Upper lobe of left lung (tissue), 6 donors: ENCODE measurements at regions not wholly inside any gene's neighbourhood (a gene's known extent, or its start where the extent isn't known, plus 50 kb on each side); places are given as distances from the start of the nearest gene placed in this dataset.
"Not testable (repeated sequence)": the region's sequence is repeated elsewhere in the genome, so short reads cannot be mapped to it uniquely, and the experiment has no call there.

Experiments
- ATAC-seq, 2 donors: fragments of 200-7000 bp; cut with Tn5 transposase; one replicate each; pipeline ENCODE4 v1.9.1; 2022; ENCODE audit warnings: mild to moderate bottlenecking in 2 of 2, moderate library complexity in 2 of 2; ENCODE audit not compliant: low FRiP score in 2 of 2
- DNase-seq, 2 donors: peaks; one replicate each; pipeline ENCODE4 v3.0.0-alpha.2; 2019 to 2020
- H3K27ac ChIP-seq, 4 donors: fragments of 200-600 bp; sonication (generic); one replicate each; pipeline ENCODE4 v1.5.1; 2016 to 2019
- H3K27me3 ChIP-seq, 4 donors: fragments of 200-600 bp; sonication (generic); one replicate each; pipeline ENCODE4 v1.5.1; 2017 to 2019
- H3K36me3 ChIP-seq, 4 donors: fragments of 200-600 bp; sonication (generic); one replicate each; pipeline ENCODE4 v1.5.1; 2016 to 2019
- H3K4me1 ChIP-seq, 4 donors: fragments of 200-600 bp; sonication (generic); one replicate each; pipeline ENCODE4 v1.5.1; 2018 to 2019
- H3K4me3 ChIP-seq, 4 donors: fragments of 200-600 bp; sonication (generic); one replicate each; pipeline ENCODE4 v1.5.1; 2017 to 2019; ENCODE audit warnings: mild to moderate bottlenecking in 2 of 4, moderate library complexity in 1 of 4
- H3K9me3 ChIP-seq, 4 donors: fragments of 200-600 bp; sonication (generic); one replicate each; pipeline ENCODE4 v1.5.1; 2018 to 2019
- EP300 ChIP-seq, 4 donors: sonication (generic); formaldehyde crosslinking; IDR thresholded peaks; one replicate each; pipeline ENCODE4 v1.5.1; 2017; ENCODE audit warnings: antibody characterized with exemption in 4 of 4, control low read depth in 2 of 4
- POLR2A ChIP-seq, 4 donors: fragments of 450-650 bp; IDR thresholded peaks; one replicate each; pipeline ENCODE4 v1.5.1; 2016 to 2017; ENCODE audit warnings: antibody characterized with exemption in 4 of 4, mild to moderate bottlenecking in 2 of 4
- POLR2AphosphoS5 ChIP-seq, 2 donors: sonication (generic); formaldehyde crosslinking; IDR thresholded peaks; one replicate each; pipeline ENCODE4 v1.5.1; 2017; ENCODE audit warnings: antibody characterized with exemption in 2 of 2
- WGBS, 2 donors: methylation state at CpG; one replicate each; pipeline ENCODE4 v1.1.5; 2017 to 2018; 5-methylcytosine and 5-hydroxymethylcytosine counted together
- TF ChIP-seq, protein P1 (sequence below), 6 experiments: fragments of 450-650 bp in 4 of 6; fragments of 200-600 bp in 2 of 6; sonication (generic) in 2 of 6; IDR thresholded peaks; one replicate each; pipeline ENCODE4 v1.5.1; 2016 to 2019; ENCODE audit warnings: antibody characterized with exemption in 6 of 6
- donor health status: DM: no; HTN: no; CAD: no; lungs with moderate emphysema.
- donor health status: DM: no; HTN: yes; CAD: no; lungs with severe emphysema.

DNA sequence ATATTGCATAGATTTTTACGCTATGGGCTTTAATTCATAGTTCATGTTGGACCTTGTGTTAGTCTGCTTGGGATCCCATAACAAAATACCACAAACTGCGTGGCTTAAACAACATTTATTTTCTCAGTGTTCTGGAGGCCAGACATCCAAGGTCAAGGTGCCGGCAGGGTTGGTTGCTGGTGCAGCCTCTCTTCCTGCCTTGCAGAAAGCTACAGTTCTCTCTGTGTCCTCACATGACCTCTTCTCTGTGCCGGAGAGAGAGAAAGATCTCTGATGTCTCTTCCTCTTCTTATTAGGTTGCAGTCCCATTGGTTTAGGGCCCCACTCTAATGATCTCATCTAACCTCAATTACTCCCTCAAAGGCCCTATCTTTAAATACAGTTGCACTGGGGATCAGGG lies 170.5 kb downstream of the IPO8 start:
- DNase-seq (no peak), ATAC-seq (no peak)
- Histone ChIP-seq H3K4me3 (no peak overlapping the region), H3K4me1 (no peaks in the 10 kb centered on the region), H3K36me3 (no peaks in the 10 kb centered on the region), H3K9me3 (no peaks in the 10 kb centered on the region), H3K27me3 (no peaks in the 10 kb centered on the region), H3K27ac (no peak overlapping the region)
- TF ChIP-seq EP300 (IDR thresholded peaks at IDR 0.05): no peak
- TF ChIP-seq, protein P1, sequence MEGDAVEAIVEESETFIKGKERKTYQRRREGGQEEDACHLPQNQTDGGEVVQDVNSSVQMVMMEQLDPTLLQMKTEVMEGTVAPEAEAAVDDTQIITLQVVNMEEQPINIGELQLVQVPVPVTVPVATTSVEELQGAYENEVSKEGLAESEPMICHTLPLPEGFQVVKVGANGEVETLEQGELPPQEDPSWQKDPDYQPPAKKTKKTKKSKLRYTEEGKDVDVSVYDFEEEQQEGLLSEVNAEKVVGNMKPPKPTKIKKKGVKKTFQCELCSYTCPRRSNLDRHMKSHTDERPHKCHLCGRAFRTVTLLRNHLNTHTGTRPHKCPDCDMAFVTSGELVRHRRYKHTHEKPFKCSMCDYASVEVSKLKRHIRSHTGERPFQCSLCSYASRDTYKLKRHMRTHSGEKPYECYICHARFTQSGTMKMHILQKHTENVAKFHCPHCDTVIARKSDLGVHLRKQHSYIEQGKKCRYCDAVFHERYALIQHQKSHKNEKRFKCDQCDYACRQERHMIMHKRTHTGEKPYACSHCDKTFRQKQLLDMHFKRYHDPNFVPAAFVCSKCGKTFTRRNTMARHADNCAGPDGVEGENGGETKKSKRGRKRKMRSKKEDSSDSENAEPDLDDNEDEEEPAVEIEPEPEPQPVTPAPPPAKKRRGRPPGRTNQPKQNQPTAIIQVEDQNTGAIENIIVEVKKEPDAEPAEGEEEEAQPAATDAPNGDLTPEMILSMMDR (IDR thresholded peaks at IDR 0.05): no peak
- TF ChIP-seq POLR2A (IDR thresholded peaks at IDR 0.05): no peak
- TF ChIP-seq POLR2AphosphoS5 (IDR thresholded peaks at IDR 0.05): no peak
- WGBS, 2 donors: 47 to 52% methylated on average over 4 of the region's 4 CpGs

DNA sequence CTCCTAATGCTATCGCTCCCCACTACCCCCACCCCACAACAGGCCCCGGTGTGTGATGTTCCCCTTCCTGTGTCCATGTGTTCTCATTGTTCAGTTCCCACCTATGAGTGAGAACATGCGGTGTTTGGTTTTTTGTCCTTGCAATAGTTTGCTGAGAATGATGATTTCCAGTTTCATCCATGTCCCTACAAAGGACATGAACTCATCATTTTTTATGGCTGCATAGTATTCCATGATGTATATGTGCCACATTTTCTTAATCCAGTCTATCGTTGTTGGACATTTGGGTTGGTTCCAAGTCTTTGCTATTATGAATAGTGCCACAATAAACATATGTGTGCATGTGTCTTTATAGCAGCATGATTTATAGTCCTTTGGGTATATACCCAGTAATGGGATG lies 175.4 kb downstream of the IPO8 start:
- H3K27me3 ChIP-seq, H3K4me1 ChIP-seq, H3K36me3 ChIP-seq, H3K27ac ChIP-seq, DNase-seq, H3K4me3 ChIP-seq, ATAC-seq, H3K9me3 ChIP-seq: not testable (repeated sequence)
- WGBS, 2 donors: 65 to 70% methylated on average over 3 to 4 of the region's 4 CpGs

DNA sequence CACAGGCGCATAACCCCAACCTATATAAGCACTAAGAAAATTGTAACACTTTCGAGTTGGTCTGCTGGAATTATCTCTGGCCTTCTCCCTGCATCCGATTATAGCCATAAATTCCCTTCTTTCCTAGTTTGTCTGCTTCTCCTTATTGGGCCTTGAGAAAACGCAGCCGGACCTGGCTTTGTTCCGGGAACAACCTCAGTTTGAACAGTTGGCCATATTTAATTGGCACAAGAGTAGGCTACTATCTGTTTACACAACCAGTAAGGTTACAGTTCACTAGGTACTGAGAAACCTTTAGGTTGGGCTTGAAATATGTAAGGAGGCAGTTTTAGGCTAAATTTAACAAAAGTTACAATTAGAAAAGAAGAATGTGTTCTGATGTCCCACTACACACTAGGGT lies 176.1 kb downstream of the IPO8 start:
- no peaks in the 10 kb centered on the region for H3K36me3 ChIP-seq
- no peak for DNase-seq
- H3K4me3 ChIP-seq: no peak overlapping the region
- WGBS, 2 donors: 90 to 94% methylated on average over 6 of the region's 6 CpGs
- TF ChIP-seq POLR2A (IDR thresholded peaks at IDR 0.05) (no peak), EP300 (IDR thresholded peaks at IDR 0.05) (no peak), POLR2AphosphoS5 (IDR thresholded peaks at IDR 0.05) (no peak)
- TF ChIP-seq, protein P1 (IDR thresholded peaks at IDR 0.05): no peak
- no peaks in the 10 kb centered on the region for H3K4me1 ChIP-seq
- H3K27me3 ChIP-seq: no peaks in the 10 kb centered on the region
- no peak overlapping the region for H3K27ac ChIP-seq
- H3K9me3 ChIP-seq: no peaks in the 10 kb centered on the region
- ATAC-seq: no peak

DNA sequence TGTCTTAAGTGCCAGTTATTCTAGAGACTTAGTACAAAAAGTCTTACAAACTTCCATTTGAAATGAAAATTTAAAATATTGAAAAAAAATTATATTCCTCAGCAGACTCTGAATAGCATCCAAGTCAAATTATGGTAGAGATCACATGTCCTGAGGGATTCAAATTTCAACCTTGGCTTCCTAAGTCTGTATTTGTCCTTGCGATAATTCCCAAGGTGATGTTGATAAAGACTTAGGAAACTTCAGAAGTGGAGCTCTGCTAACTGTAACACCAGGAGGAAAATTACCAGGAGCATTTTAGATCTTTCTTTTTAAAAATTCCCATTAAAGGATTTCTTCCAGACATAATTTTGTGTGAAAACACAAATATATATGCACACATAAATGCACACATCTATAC lies 178.3 kb downstream of the IPO8 start:
- Histone ChIP-seq H3K27ac (no peak overlapping the region), H3K9me3 (no peaks in the 10 kb centered on the region)
- no peak for ATAC-seq

DNA sequence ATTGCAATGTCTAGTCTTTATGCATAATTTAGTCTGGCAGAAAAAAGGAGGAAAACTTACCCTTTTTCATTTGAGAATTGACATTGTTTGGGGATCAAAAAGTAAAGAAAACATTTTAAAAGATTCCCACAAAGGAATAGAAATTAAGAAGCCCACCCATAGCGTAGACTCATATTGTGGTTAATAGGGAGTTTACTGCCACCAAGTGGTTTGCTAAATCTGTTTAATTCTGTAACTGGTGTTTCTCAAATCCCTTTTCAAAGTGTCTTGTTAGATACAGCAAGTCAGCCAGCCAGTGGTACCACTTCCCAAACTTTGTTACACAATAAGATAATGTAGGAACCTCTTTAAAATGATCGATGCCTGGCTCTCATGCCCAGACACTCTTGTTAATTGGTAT lies 180.3 kb downstream of the IPO8 start:
- WGBS, 2 donors: 64 to 70% methylated on average over 2 of the region's 2 CpGs

More for the DNA sequence above, 178.3 kb downstream of the IPO8 start:
- Histone ChIP-seq H3K36me3 (no peaks in the 10 kb centered on the region), H3K4me3 (no peak overlapping the region), H3K27me3 (no peaks in the 10 kb centered on the region), H3K4me1 (no peaks in the 10 kb centered on the region)
- 86 to 93% methylated on average over 1 of the region's 1 CpG for WGBS, 2 donors
- TF ChIP-seq EP300 (IDR thresholded peaks at IDR 0.05) (no peak), POLR2AphosphoS5 (IDR thresholded peaks at IDR 0.05) (no peak), POLR2A (IDR thresholded peaks at IDR 0.05) (no peak)
- TF ChIP-seq, protein P1 (IDR thresholded peaks at IDR 0.05): no peak
- no peak for DNase-seq

More for the DNA sequence above, 180.3 kb downstream of the IPO8 start:
- H3K4me3 ChIP-seq: no peak overlapping the region
- H3K36me3 ChIP-seq: no peaks in the 10 kb centered on the region
- no peak for TF ChIP-seq POLR2AphosphoS5 (IDR thresholded peaks at IDR 0.05)
- TF ChIP-seq, protein P1 (IDR thresholded peaks at IDR 0.05): no peak
- no peak for TF ChIP-seq EP300 (IDR thresholded peaks at IDR 0.05)
- TF ChIP-seq POLR2A (IDR thresholded peaks at IDR 0.05): no peak
- DNase-seq (no peak), ATAC-seq (no peak)
- H3K27me3 ChIP-seq: no peaks in the 10 kb centered on the region
- no peaks in the 10 kb centered on the region for H3K9me3 ChIP-seq
- H3K4me1 ChIP-seq: no peaks in the 10 kb centered on the region
- no peak overlapping the region for H3K27ac ChIP-seq
